HG03354 (cell line): ENCODE measurements at regions not wholly inside any gene's neighbourhood (a gene's known extent, or its start where the extent isn't known, plus 50 kb on each side); places are given as distances from the start of the nearest gene placed in this dataset.

Experiments
- ATAC-seq: cut with Tn5 transposase; IDR thresholded peaks from one replicate; pipeline ENCODE4 v1.9.1; 2021; ENCODE audit warnings: mild to moderate bottlenecking; ENCODE audit not compliant: unreplicated experiment, poor library complexity, severe bottlenecking

- ATAC-seq: no peak
Observed at GRCh38 chr9:73539881-73540390, 388.3 kb downstream of the ANXA1 start.

DNA sequence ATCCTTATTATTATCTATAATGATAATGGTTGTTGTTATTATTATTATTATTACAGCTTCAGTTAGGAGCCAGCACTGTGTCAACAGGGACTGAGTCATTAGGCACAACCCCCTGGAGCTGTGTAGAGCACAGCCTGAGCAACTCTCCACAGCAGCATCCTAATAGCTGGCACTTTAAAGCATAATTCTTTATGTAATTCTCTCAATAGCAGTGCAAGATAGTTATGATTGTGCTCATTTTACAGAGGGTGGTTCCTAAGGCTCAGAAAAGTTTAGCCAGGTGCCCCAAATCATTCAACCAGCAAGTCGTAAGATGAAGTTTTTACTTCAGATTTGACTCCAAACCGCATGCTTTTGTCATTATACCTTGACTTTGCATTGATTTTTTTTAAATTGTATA, 390.3 kb downstream of the ANXA1 start:
- peak; percentile 60 for ATAC-seq

DNA sequence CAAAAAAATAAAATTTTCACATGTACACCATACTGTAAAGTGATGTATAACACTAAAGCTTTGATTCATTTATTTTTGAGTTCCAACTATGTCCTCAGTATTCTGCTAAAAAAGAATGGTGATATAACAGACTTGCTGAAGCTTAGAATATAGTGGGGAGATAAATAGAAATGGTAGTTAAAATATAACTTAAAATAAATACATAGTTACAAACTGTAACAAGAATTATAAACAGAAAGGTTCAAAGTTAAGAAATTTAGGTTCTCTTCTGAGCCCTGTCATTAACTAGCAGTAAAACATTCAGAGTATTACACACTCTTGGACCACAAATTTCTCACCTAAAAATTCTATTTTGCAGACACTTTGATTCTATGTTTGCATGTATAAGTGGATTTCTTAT, 392.1 kb downstream of the ANXA1 start:
- no peak for ATAC-seq

- no peak for ATAC-seq
Observed at GRCh38 chr9:73548201-73548600, 396.5 kb downstream of the ANXA1 start.

DNA sequence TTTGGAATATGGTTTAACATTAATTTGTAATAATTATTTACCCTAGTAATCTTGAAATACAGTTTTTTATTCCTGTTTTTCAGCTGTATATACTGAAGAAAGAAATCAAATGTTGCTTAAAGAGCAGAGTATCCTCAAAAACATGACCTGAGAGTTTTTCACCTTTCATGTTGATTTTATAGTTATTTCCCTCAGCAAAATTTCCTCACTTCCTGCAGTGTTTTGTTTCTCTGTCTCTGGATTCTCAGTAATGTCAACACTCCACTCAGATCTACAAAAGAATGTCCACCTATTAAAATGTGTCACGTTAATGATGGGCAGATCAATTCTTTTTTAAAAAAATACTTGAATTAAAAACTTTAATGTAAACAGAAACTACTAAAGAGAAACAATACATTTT, 398.3 kb downstream of the ANXA1 start:
- ATAC-seq: no peak

DNA sequence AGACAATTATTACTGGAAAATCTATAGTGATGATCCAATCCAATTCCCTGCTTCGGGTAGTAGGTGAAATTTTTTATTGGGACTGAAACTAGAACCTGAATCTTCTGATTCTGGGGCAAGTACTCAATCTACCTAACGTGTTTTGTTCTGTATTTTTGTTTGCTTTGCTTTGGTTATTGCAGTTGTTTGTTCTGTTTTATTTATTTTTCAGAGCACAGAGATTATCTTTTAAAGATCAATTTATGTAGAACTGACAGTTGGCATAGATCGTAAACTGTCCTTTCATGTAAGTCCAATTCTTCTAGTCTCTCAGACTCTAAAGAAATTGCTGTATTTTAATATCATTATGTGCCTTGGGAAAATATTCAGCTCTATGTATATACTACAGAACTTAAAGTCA, 401.6 kb downstream of the ANXA1 start:
- ATAC-seq: no peak

DNA sequence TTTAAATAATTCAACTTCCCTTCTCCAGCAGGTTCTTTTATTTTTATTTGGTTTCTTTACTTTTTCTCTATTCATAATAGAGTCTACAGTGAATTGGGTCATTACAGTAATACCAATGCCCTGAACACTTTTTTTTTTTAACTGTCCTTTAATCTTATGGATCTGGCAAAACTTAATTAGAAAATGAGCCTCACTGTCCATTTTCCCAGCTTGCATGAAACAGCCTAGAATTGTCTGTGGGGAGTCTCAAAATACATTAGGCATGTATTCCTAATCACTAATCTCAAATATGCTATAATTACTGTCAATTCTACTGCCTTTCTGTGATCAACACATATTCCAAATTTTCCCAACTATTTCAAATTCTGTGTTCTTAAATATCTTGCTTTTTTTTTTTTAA, 406.8 kb downstream of the ANXA1 start:
- ATAC-seq: no peak

DNA sequence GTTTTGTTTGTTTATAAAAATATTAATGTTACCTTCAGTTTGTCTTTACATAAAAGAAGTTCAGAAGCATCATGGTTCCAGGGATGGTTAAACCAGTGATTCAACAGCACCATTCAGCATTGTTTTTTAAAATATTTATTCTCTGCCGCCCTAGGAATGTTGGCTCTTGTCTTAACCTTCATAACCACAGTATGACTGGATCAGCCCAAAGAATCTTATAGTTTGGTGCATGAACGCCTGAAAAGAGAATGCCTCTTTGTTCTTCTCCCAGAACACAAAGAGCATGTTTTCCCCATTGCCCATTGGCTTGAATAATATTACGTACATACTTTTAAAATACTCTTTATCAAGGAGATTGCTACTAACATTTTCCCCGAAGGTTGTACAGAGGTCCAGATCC, 413.4 kb downstream of the ANXA1 start:
- ATAC-seq: no peak

- ATAC-seq: no peak
Observed at GRCh38 chr9:73565833-73566465, 414.3 kb downstream of the ANXA1 start.

DNA sequence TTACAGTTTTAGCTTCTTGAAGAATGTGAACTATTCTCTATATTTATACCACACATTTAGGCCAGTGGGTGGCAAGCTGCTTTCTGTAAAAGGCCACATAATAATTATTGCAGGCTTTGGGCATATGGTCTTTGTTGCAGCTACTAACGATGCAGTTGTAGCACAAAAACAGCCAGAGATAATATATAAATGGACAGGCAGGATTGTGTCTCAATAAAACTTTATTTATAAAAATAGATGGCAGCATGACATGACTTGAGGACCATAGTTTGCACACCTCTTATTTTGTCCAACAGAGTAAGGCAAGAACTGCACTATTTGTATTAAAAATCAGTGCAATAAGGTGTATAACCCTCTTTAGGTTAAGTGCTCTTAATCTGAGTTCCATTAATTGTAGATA, 415.0 kb downstream of the ANXA1 start:
- ATAC-seq: no peak

GRCh38 chr9:73573235-73573634, 421.6 kb downstream of the ANXA1 start:
- ATAC-seq: no peak

GRCh38 chr9:73575101-73576060, 423.7 kb downstream of the ANXA1 start:
- no peak for ATAC-seq

DNA sequence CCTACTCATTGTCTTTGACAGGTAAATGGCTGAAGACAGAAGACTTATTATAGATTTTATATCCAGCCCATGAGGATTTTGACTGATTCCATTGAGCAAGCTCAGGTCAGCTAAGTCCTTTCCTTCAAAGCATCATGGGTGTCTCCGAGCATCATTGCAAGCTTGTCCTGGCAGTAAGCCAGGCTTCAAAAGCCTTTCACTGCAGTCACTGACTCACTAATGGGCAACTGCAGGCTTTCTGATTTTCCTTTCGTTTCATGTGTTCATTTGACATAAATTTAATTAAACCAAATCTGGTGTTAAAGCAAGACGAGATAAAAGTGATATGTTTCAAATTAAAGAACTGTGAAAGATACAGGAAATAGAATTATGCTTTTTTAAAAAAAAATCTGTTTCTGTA, 426.2 kb downstream of the ANXA1 start:
- no peak for ATAC-seq

- ATAC-seq: no peak
Observed at GRCh38 chr9:73579823-73580222, 428.2 kb downstream of the ANXA1 start.

DNA sequence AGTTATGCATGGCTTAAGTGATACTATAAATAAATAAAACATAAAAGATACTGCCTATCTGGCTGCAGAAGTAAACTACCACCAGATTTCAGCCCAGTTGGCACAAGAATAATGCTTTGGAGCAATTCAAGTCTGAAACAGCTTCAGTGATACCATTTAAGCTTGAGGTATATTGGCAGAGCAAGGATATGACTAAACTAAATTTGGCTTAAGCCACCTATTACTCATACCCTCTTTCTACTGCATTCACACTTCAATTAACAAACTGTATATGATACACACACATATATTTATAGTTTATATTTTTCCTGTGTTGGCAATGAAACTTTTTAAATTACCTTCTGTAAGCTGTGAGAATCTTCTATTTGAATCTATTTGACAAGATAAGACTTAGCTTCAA, 431.9 kb downstream of the ANXA1 start:
- no peak for ATAC-seq

DNA sequence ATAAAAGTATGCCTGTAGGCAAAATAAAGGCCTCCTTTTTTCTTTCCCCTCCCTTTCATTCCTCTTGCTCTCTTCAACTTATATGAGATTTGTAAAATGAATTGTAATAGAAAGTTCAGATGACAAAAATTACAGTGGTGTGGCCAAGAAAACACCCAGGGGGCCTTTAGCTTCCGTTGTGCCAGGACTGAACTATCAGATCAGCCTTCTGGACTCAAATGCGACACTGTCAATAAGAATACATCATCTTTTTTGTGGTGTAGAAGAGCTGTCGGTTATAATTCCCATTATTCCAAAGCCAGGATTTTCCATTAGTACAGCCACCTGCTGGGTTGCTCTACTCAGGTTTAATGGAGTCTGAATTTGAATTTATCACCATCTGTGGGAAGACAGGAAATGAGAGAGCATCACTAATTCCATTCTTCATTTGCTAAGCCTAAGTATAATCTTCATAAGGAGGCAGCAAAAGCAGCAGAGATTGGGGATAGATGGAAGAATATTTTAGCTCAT, 443.4 kb downstream of the ANXA1 start:
- no peak for ATAC-seq

GRCh38 chr9:73596321-73596720, 444.7 kb downstream of the ANXA1 start:
- ATAC-seq: no peak

DNA sequence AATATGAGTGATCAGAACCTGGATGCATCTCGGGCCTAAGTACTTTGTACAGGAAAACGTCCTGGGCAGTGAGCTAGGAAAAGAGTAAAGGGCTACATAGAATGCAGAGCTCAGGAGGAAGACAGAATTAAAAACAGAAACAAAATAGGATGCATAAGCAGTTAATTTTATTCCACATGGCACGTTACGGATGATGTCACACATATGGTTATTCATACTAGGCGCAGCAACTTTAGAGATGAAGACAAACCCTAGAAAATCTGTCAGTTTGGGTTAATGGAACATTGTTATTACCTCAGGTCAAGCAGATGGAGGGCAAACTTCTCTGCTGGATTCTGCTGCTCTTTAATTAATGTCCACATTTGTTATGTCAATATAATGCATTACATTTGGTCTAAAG, 445.4 kb downstream of the ANXA1 start:
- no peak for ATAC-seq

DNA sequence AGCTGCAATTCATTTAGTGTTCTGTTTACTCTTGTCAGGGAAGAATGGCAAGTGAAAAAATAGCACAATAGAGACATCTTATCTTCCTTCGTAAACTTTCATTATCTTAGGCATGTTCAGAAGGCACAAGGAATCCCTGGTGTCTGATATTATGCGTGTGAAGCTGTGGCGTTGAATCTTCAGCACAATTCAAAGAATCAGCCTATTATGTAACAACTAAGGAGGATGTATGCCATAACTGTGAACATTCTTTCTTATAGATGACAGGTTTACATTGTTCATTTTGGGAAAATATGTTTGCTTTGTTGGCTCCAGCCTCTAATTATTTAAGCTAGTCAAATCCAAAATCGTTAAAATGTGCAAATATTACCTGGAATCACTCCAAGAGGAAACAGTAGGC, 446.1 kb downstream of the ANXA1 start:
- no peak for ATAC-seq

- no peak for ATAC-seq
Observed at GRCh38 chr9:73609381-73609780, 457.7 kb downstream of the ANXA1 start.

DNA sequence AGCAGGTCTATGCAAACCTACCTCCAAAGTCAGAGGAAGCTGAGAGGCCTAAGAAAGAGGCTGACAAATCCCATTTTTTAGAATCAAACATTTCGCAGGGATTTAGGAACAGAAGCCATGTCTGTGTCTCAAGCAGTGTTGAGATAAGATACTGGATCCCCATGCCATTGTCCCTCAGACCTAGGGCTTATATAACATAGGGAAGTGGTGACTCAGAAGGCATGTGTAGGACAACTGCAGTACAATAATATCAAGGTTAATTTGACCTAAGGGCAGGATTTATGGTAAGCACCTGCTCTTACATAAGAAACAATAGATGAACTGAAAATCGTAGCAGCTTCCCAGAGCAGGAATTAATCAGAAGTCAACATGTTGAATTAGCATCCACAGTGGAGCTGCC, 459.4 kb downstream of the ANXA1 start:
- no peak for ATAC-seq
